ENCODE measurements at regions not wholly inside any gene's neighbourhood (a gene's known extent, or its start where the extent isn't known, plus 50 kb on each side); places are given as distances from the start of the nearest gene placed in this dataset.
"Not testable (repeated sequence)": the region's sequence is repeated elsewhere in the genome, so short reads cannot be mapped to it uniquely, and the experiment has no call there.

GRCh38 chr2:199216253-199216652, 241.5 kb downstream of the SATB2 start:
- no peak for DNase-seq

GRCh38 chr2:199207011-199207410, 250.7 kb downstream of the SATB2 start:
- DNase-seq = no peak

GRCh38 chr2:199206536-199206935, 251.2 kb downstream of the SATB2 start:
- no peak for DNase-seq

GRCh38 chr2:199202964-199203363, 254.8 kb downstream of the SATB2 start:
- no peak for DNase-seq

GRCh38 chr2:199201539-199201938, 256.2 kb downstream of the SATB2 start:
- no peak for DNase-seq

- no peak for DNase-seq
Measured at GRCh38 chr2:199199797-199200196, 257.9 kb downstream of the SATB2 start.

GRCh38 chr2:199197448-199197847, 260.3 kb downstream of the SATB2 start:
- DNase-seq = no peak

GRCh38 chr2:199196686-199197085, 261.1 kb downstream of the SATB2 start:
- DNase-seq = no peak

GRCh38 chr2:199195927-199196502, 261.7 kb downstream of the SATB2 start:
- no peak for DNase-seq

- DNase-seq = no peak
Measured at GRCh38 chr2:199191461-199191860, 266.3 kb downstream of the SATB2 start.

- DNase-seq = no peak
Measured at GRCh38 chr2:199189229-199189628, 268.5 kb downstream of the SATB2 start.

- DNase-seq = no peak
Measured at GRCh38 chr2:199186301-199186751, 271.4 kb downstream of the SATB2 start.

- DNase-seq = not testable (repeated sequence)
Measured at GRCh38 chr2:199185174-199185573, 272.6 kb downstream of the SATB2 start.

- DNase-seq = no peak
Measured at GRCh38 chr2:199163613-199164458, 293.9 kb downstream of the SATB2 start.

- no peak for DNase-seq
Measured at GRCh38 chr2:199160677-199161465, 296.9 kb downstream of the SATB2 start.

- no peak for DNase-seq
Measured at GRCh38 chr2:199160081-199160480, 297.7 kb downstream of the SATB2 start.

GRCh38 chr2:199148076-199148845, 309.5 kb downstream of the SATB2 start:
- no peak for DNase-seq

GRCh38 chr2:199147216-199147615, 310.5 kb downstream of the SATB2 start:
- DNase-seq = no peak

- DNase-seq = no peak
Measured at GRCh38 chr2:199144546-199144945, 313.2 kb downstream of the SATB2 start.

- no peak for DNase-seq
Measured at GRCh38 chr2:199144036-199144435, 313.7 kb downstream of the SATB2 start.

- no peak for DNase-seq
Measured at GRCh38 chr2:199136681-199137080, 321.1 kb downstream of the SATB2 start.

- no peak for DNase-seq
Measured at GRCh38 chr2:199136242-199136641, 321.5 kb downstream of the SATB2 start.

GRCh38 chr2:199131876-199132275, 325.9 kb downstream of the SATB2 start:
- DNase-seq = no peak
